Brain microvascular endothelial cell (primary cell): ENCODE measurements at regions not wholly inside any gene's neighbourhood (a gene's known extent, or its start where the extent isn't known, plus 50 kb on each side); places are given as distances from the start of the nearest gene placed in this dataset.

Experiments used
- DNase-seq: peaks from one replicate; pipeline ENCODE4 v3.0.0-alpha.2; 2020
- H3K27ac ChIP-seq: fragments of 250-450 bp; sonication (Bioruptor Pico); 2 replicates; pipeline ENCODE4 v1.5.1; 2020; ENCODE audit warnings: mild to moderate bottlenecking, moderate library complexity
- H3K27me3 ChIP-seq: fragments of 250-450 bp; sonication (Bioruptor Pico); replicated peaks from 2 replicates; pipeline ENCODE4 v1.5.1; 2020; ENCODE audit warnings: mild to moderate bottlenecking
- H3K36me3 ChIP-seq: fragments of 250-450 bp; sonication (Bioruptor Pico); replicated peaks from 2 replicates; pipeline ENCODE4 v1.5.1; 2020; ENCODE audit warnings: mild to moderate bottlenecking
- H3K4me3 ChIP-seq: 2 replicates; pipeline ENCODE4 v1.5.1; 2011; ENCODE audit warnings: low read depth, mild to moderate bottlenecking, control low read depth, low read length, moderate library complexity
- CTCF ChIP-seq: IDR thresholded peaks from 2 replicates; pipeline ENCODE4 v1.5.1; 2011; ENCODE audit warnings: low read depth, mild to moderate bottlenecking, moderate library complexity, low read length, control low read depth, inconsistent platforms; ENCODE audit errors: missing control alignments
- in situ Hi-C: cut with HindIII; loops from 2 replicates; pipeline ENCODE4 v1.10.0; 2017; ENCODE audit warnings: low sequenced_read_pairs, low pct_ligation_motif_present

DNA sequence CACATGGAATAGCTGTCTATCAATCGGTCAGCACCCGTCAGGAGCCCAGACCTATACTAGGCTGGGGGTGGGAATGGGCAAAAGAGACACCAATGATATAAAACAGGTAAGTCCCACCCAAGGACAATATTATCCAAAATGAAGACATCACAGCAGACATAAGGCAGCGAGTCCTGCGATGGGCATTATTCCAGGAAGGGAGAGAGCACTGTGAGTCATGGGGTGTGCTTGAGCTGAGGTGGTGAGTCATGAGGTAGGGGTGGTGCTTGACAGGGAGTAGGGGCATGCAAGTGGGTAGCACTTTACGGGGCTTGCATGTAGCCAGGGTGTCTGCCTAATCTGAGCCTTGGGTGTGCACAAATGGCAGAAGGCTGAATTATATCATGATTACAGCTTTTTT is 605.0 kb upstream of the CADM1 start:
- Histone ChIP-seq H3K27ac (no peak overlapping the region), H3K36me3 (no peaks in the 10 kb centered on the region), H3K27me3 (no peaks in the 10 kb centered on the region), H3K4me3 (no peak overlapping the region)
- in situ Hi-C loops = no loop called here
- peak; percentile 27 for DNase-seq
- no peak for TF ChIP-seq CTCF

- in situ Hi-C loops = no loop called here
- TF ChIP-seq CTCF = no peak
- H3K4me3 ChIP-seq = no peak overlapping the region
Observed at GRCh38 chr11:116108161-116108560, 603.9 kb upstream of the CADM1 start.

DNA sequence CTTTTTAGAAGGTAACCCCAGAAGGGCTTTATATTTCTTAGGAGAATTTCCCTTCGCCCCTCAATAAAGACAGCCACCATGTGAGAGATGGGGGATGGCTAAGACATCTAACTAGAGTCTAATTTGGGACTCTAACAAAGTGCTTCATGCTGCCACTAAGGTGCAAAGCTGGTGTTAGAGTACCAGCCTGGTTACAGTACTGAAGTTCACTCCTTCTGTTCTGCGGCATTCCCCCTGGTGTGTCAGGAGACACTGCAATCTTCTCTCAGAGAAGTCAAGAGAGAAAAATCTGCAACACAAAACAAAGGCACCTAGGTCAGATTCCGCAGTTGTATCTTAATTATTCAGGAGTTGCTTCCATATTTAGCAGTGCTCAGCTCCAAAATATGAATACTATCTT is 603.0 kb upstream of the CADM1 start:
- H3K27ac ChIP-seq = no peak overlapping the region
- in situ Hi-C loops = no loop called here
- TF ChIP-seq CTCF = no peak
- H3K4me3 ChIP-seq = no peak overlapping the region
- no peaks in the 10 kb centered on the region for H3K27me3 ChIP-seq
- no peaks in the 10 kb centered on the region for H3K36me3 ChIP-seq
- DNase-seq = no peak

More at GRCh38 chr11:116108161-116108560, 603.9 kb upstream of the CADM1 start:
- H3K27ac ChIP-seq = no peak overlapping the region
- no peaks in the 10 kb centered on the region for H3K27me3 ChIP-seq
- H3K36me3 ChIP-seq = no peaks in the 10 kb centered on the region
- DNase-seq = no peak

DNA sequence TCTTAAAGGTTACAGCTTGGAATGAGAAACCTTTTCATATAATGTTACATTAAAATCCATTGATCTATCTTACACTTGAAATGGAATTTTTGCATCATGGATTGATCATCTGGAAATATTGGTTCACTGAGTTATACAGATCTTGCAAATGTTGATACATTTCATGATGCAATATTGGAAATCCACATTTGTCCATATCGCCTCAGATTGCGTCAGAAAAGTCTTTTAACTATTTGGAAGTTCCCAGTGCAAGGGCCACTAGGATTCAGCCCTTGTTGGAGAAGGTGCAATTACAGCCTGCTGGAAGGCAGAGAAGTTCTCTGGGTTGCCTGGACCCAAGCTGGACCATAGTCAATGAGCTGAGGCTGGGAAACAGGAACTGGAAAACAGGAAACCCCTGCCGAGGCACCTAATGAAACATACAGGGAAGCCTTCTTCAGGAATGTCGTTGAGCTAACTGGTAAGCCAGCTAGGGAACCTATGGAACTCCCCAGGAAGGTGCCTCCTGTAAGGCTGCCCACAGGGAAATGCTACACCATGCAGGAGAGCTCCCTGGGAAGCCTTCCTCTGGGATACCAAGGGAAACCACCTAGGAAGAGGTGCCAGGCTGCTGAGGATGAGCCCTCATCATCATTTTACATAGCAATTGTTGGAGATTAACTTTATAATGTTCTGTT is 600.4 kb upstream of the CADM1 start:
- in situ Hi-C loops = no loop called here
- Histone ChIP-seq H3K27me3 (no peaks in the 10 kb centered on the region), H3K4me3 (no peak overlapping the region), H3K27ac (no peak overlapping the region), H3K36me3 (no peaks in the 10 kb centered on the region)
- no peak for DNase-seq
- no peak for TF ChIP-seq CTCF

DNA sequence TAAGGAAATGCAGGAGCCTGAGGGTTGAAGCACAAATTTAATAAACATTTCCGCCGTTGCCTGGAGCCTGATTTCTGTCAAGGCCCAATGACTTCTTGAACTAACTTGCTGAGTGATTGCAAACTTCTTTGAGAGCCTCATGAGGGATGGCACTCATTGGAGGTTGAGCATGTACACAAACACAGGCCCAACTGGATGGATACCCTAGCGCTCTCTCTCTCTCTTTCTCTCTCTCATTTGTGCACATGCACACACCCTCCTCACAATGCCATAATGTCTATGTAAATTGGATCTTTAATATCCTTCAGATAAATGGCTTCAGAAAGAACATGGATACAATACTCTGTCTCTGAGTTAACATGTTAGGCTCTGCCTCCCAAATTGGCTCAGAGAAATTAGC is 597.7 kb upstream of the CADM1 start:
- Histone ChIP-seq H3K4me3 (no peak overlapping the region), H3K27me3 (no peaks in the 10 kb centered on the region), H3K36me3 (no peaks in the 10 kb centered on the region), H3K27ac (no peak overlapping the region)
- in situ Hi-C loops = no loop called here
- TF ChIP-seq CTCF = no peak
- DNase-seq = no peak

- in situ Hi-C loops = no loop called here
- no peak overlapping the region for H3K4me3 ChIP-seq
- H3K27ac ChIP-seq = no peak overlapping the region
- no peak for TF ChIP-seq CTCF
- no peaks in the 10 kb centered on the region for H3K36me3 ChIP-seq
- no peaks in the 10 kb centered on the region for H3K27me3 ChIP-seq
- DNase-seq = no peak
Observed at GRCh38 chr11:116100016-116100415, 595.8 kb upstream of the CADM1 start.
